ENCODE measurements at regions not wholly inside any gene's neighbourhood (a gene's known extent, or its start where the extent isn't known, plus 50 kb on each side); places are given as distances from the start of the nearest gene placed in this dataset.

DNA sequence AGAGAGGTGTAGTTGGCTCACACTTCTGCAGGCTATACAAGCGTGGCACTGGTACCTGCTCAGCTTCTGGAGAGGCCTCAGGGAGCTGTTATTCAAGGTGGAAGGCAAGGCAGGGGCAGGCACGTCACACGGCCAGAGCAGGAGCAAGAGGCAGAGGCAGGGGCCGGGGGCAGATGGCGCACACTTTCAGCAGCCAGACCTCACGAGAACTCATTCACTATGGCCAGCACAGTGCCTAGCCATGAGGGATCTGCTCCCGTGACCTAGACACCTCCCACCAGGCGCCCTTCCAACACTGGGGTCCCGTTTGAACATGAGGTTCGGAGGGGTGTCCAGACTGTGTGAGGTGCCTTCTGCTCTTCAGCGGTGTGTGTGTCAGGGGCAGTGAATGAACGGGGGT is 71.0 kb upstream of the FCN1 start:
- TF ChIP-seq, protein P1, sequence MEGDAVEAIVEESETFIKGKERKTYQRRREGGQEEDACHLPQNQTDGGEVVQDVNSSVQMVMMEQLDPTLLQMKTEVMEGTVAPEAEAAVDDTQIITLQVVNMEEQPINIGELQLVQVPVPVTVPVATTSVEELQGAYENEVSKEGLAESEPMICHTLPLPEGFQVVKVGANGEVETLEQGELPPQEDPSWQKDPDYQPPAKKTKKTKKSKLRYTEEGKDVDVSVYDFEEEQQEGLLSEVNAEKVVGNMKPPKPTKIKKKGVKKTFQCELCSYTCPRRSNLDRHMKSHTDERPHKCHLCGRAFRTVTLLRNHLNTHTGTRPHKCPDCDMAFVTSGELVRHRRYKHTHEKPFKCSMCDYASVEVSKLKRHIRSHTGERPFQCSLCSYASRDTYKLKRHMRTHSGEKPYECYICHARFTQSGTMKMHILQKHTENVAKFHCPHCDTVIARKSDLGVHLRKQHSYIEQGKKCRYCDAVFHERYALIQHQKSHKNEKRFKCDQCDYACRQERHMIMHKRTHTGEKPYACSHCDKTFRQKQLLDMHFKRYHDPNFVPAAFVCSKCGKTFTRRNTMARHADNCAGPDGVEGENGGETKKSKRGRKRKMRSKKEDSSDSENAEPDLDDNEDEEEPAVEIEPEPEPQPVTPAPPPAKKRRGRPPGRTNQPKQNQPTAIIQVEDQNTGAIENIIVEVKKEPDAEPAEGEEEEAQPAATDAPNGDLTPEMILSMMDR (IDR thresholded peaks at IDR 0.05; ENCODE audit: insufficient read depth, low read length, poor library complexity, severe bottlenecking), result no peak
- TF ChIP-seq EZH2phosphoT487 (conservative IDR thresholded peaks at IDR 0.05; ENCODE audit: low read length), result no peak

Measured in SU-DHL-6 (cell line).